IPS-18a (cell line): ENCODE measurements at regions not wholly inside any gene's neighbourhood (a gene's known extent, or its start where the extent isn't known, plus 50 kb on each side); places are given as distances from the start of the nearest gene placed in this dataset.

Source experiments
- H3K27ac ChIP-seq: one replicate; pipeline ENCODE4 v1.5.1; 2013; ENCODE audit warnings: low read length
- H3K27me3 ChIP-seq: one replicate; pipeline ENCODE4 v1.6.1; 2013; ENCODE audit warnings: mild to moderate bottlenecking, low read length; ENCODE audit not compliant: control insufficient read depth, insufficient read depth
- H3K36me3 ChIP-seq: one replicate; pipeline ENCODE4 v1.6.1; 2013; ENCODE audit warnings: low read depth, low read length; ENCODE audit not compliant: control insufficient read depth
- H3K4me1 ChIP-seq: one replicate; pipeline ENCODE4 v1.6.1; 2013; ENCODE audit warnings: low read depth, low read length; ENCODE audit not compliant: control insufficient read depth
- H3K4me3 ChIP-seq: one replicate; pipeline ENCODE4 v1.5.1; 2013; ENCODE audit warnings: low read length
- H3K9ac ChIP-seq: one replicate; pipeline ENCODE4 v1.6.1; 2013; ENCODE audit warnings: mild to moderate bottlenecking, low read length, moderate library complexity
- H3K9me3 ChIP-seq: one replicate; pipeline ENCODE4 v1.6.1; 2013; ENCODE audit warnings: low read depth, low read length; ENCODE audit not compliant: control insufficient read depth

- H3K4me3 ChIP-seq = no peak overlapping the region
- H3K9ac ChIP-seq = no peak overlapping the region
- H3K4me1 ChIP-seq = no peaks in the 10 kb centered on the region
- no peaks in the 10 kb centered on the region for H3K36me3 ChIP-seq
- H3K27me3 ChIP-seq = no peaks in the 10 kb centered on the region
- H3K9me3 ChIP-seq = no peaks in the 10 kb centered on the region
- H3K27ac ChIP-seq = no peak overlapping the region
Observed at GRCh38 chr5:72760259-72760658, 56.2 kb upstream of the TNPO1 start.

- H3K36me3 ChIP-seq = no peaks in the 10 kb centered on the region
Observed at GRCh38 chr5:72752909-72753308, 63.6 kb upstream of the TNPO1 start.

GRCh38 chr5:72749362-72749997 lies 67.0 kb upstream of the TNPO1 start:
- no peak overlapping the region for H3K9ac ChIP-seq
- no peaks in the 10 kb centered on the region for H3K9me3 ChIP-seq
- H3K4me1 ChIP-seq = no peaks in the 10 kb centered on the region
- H3K27me3 ChIP-seq = no peaks in the 10 kb centered on the region
- H3K27ac ChIP-seq = no peak overlapping the region
- no peaks in the 10 kb centered on the region for H3K36me3 ChIP-seq
- H3K4me3 ChIP-seq = no peak overlapping the region

More at GRCh38 chr5:72752909-72753308, 63.6 kb upstream of the TNPO1 start:
- no peaks in the 10 kb centered on the region for H3K27me3 ChIP-seq
- no peaks in the 10 kb centered on the region for H3K4me1 ChIP-seq
- no peak overlapping the region for H3K9ac ChIP-seq
- H3K4me3 ChIP-seq = no peak overlapping the region
- H3K27ac ChIP-seq = no peak overlapping the region
- no peaks in the 10 kb centered on the region for H3K9me3 ChIP-seq

- no peaks in the 10 kb centered on the region for H3K9me3 ChIP-seq
- H3K4me1 ChIP-seq = no peaks in the 10 kb centered on the region
- H3K27ac ChIP-seq = no peak overlapping the region
- H3K27me3 ChIP-seq = no peaks in the 10 kb centered on the region
- no peak overlapping the region for H3K4me3 ChIP-seq
- no peaks in the 10 kb centered on the region for H3K36me3 ChIP-seq
- no peak overlapping the region for H3K9ac ChIP-seq
Observed at GRCh38 chr5:72747826-72748225, 68.6 kb upstream of the TNPO1 start.

- Histone ChIP-seq H3K4me3 (no peak overlapping the region), H3K4me1 (no peaks in the 10 kb centered on the region), H3K9me3 (no peaks in the 10 kb centered on the region), H3K27ac (no peak overlapping the region), H3K36me3 (no peaks in the 10 kb centered on the region), H3K9ac (no peak overlapping the region), H3K27me3 (no peaks in the 10 kb centered on the region)
Observed at GRCh38 chr5:72746736-72747135, 69.7 kb upstream of the TNPO1 start.

GRCh38 chr5:72744136-72744535 lies 72.3 kb upstream of the TNPO1 start:
- no peak overlapping the region for H3K9ac ChIP-seq
- H3K9me3 ChIP-seq = no peaks in the 10 kb centered on the region
- no peaks in the 10 kb centered on the region for H3K27me3 ChIP-seq
- H3K4me3 ChIP-seq = no peak overlapping the region
- no peaks in the 10 kb centered on the region for H3K36me3 ChIP-seq
- H3K27ac ChIP-seq = no peak overlapping the region
- no peaks in the 10 kb centered on the region for H3K4me1 ChIP-seq

- no peaks in the 10 kb centered on the region for H3K4me1 ChIP-seq
- H3K9ac ChIP-seq = no peak overlapping the region
- no peak overlapping the region for H3K27ac ChIP-seq
- no peaks in the 10 kb centered on the region for H3K36me3 ChIP-seq
- H3K27me3 ChIP-seq = no peaks in the 10 kb centered on the region
- H3K4me3 ChIP-seq = no peak overlapping the region
- H3K9me3 ChIP-seq = no peaks in the 10 kb centered on the region
Observed at GRCh38 chr5:72741805-72742204, 74.7 kb upstream of the TNPO1 start.

GRCh38 chr5:72733810-72734209 lies 82.7 kb upstream of the TNPO1 start:
- Histone ChIP-seq H3K27ac (no peak overlapping the region), H3K9ac (no peak overlapping the region), H3K9me3 (no peaks in the 10 kb centered on the region), H3K4me3 (no peak overlapping the region), H3K4me1 (no peaks in the 10 kb centered on the region), H3K27me3 (no peaks in the 10 kb centered on the region), H3K36me3 (no peaks in the 10 kb centered on the region)

- Histone ChIP-seq H3K27me3 (no peaks in the 10 kb centered on the region), H3K9me3 (no peaks in the 10 kb centered on the region), H3K36me3 (no peaks in the 10 kb centered on the region), H3K4me1 (no peaks in the 10 kb centered on the region), H3K9ac (no peak overlapping the region), H3K27ac (no peak overlapping the region), H3K4me3 (no peak overlapping the region)
Observed at GRCh38 chr5:72723581-72723980, 92.9 kb upstream of the TNPO1 start.

GRCh38 chr5:72722792-72723452 lies 93.5 kb upstream of the TNPO1 start:
- H3K9ac ChIP-seq = no peak overlapping the region
- no peak overlapping the region for H3K27ac ChIP-seq
- no peaks in the 10 kb centered on the region for H3K9me3 ChIP-seq
- H3K27me3 ChIP-seq = no peaks in the 10 kb centered on the region
- H3K4me3 ChIP-seq = no peak overlapping the region
- no peaks in the 10 kb centered on the region for H3K36me3 ChIP-seq
- H3K4me1 ChIP-seq = no peaks in the 10 kb centered on the region

GRCh38 chr5:72721844-72722243 lies 94.6 kb upstream of the TNPO1 start:
- no peaks in the 10 kb centered on the region for H3K27me3 ChIP-seq
- no peaks in the 10 kb centered on the region for H3K36me3 ChIP-seq
- H3K9ac ChIP-seq = no peak overlapping the region
- no peak overlapping the region for H3K4me3 ChIP-seq
- H3K4me1 ChIP-seq = no peaks in the 10 kb centered on the region
- H3K27ac ChIP-seq = no peak overlapping the region
- no peaks in the 10 kb centered on the region for H3K9me3 ChIP-seq

- H3K4me1 ChIP-seq = no peaks in the 10 kb centered on the region
- H3K9ac ChIP-seq = no peak overlapping the region
- H3K27me3 ChIP-seq = no peaks in the 10 kb centered on the region
- H3K36me3 ChIP-seq = no peaks in the 10 kb centered on the region
- no peak overlapping the region for H3K4me3 ChIP-seq
- H3K9me3 ChIP-seq = no peaks in the 10 kb centered on the region
- H3K27ac ChIP-seq = no peak overlapping the region
Observed at GRCh38 chr5:72720205-72720604, 96.3 kb upstream of the TNPO1 start.
